ENCODE measurements at regions not wholly inside any gene's neighbourhood (a gene's known extent, or its start where the extent isn't known, plus 50 kb on each side); places are given as distances from the start of the nearest gene placed in this dataset.
A peak's percentile ranks its signal among the peaks of the same experiment; 100 is the strongest.

- Histone ChIP-seq H3K27ac (no peak overlapping the region), H3K27me3 (no peaks in the 10 kb centered on the region), H3K4me3 (no peak overlapping the region), H3K9me3 (peaks cover 0 to 8% (median 0%) of the 10 kb centered on the region in 3 donors), H3K4me1 (no peaks in the 10 kb centered on the region), H3K36me3 (no peaks in the 10 kb centered on the region)
- DNase-seq = no peak
- TF ChIP-seq CTCF (IDR thresholded peaks at IDR 0.05) = peak; percentile 70 to 88
- intact Hi-C loops (cut with DNase I; ENCODE audit: low total_unique reads) = loop anchor here (5.0 to 10.0 kb wide), 2 partner anchors 301 to 578 kb away; no protein-coding TSS in a partner anchor
These were observed 76.2 kb upstream of the PTPN3 start for GRCh38 chr9:109574061-109574882.

- H3K27me3 ChIP-seq = no peaks in the 10 kb centered on the region
- H3K36me3 ChIP-seq = no peaks in the 10 kb centered on the region
- no peaks in the 10 kb centered on the region for H3K4me1 ChIP-seq
- H3K9me3 ChIP-seq = no peaks in the 10 kb centered on the region
- DNase-seq = no peak
- no peak overlapping the region for H3K27ac ChIP-seq
- TF ChIP-seq CTCF (IDR thresholded peaks at IDR 0.05) = no peak
- no peak overlapping the region for H3K4me3 ChIP-seq
- intact Hi-C loops (cut with DNase I; ENCODE audit: low total_unique reads) = loop anchor here (5.0 to 10.0 kb wide), 2 partner anchors 246 to 298 kb away; no protein-coding TSS in a partner anchor
These were observed 78.7 kb upstream of the PTPN3 start for GRCh38 chr9:109576762-109577161.

- no peaks in the 10 kb centered on the region for H3K27me3 ChIP-seq
- intact Hi-C loops (cut with DNase I; ENCODE audit: low total_unique reads) = loop anchor here (5.0 to 10.0 kb wide), 2 partner anchors 243 to 295 kb away; no protein-coding TSS in a partner anchor
- no peak overlapping the region for H3K27ac ChIP-seq
- no peak for TF ChIP-seq CTCF (IDR thresholded peaks at IDR 0.05)
- no peak for DNase-seq
- H3K4me1 ChIP-seq = no peaks in the 10 kb centered on the region
- no peak overlapping the region for H3K4me3 ChIP-seq
- no peaks in the 10 kb centered on the region for H3K9me3 ChIP-seq
- no peaks in the 10 kb centered on the region for H3K36me3 ChIP-seq
These were observed 81.3 kb upstream of the PTPN3 start for GRCh38 chr9:109579191-109579948.

GRCh38 chr9:109582386-109582785 lies 84.3 kb upstream of the PTPN3 start:
- no peak overlapping the region for H3K4me3 ChIP-seq
- H3K4me1 ChIP-seq = no peaks in the 10 kb centered on the region
- TF ChIP-seq CTCF (IDR thresholded peaks at IDR 0.05) = no peak
- DNase-seq = no peak
- no peaks in the 10 kb centered on the region for H3K27me3 ChIP-seq
- H3K27ac ChIP-seq = no peak overlapping the region
- no peaks in the 10 kb centered on the region for H3K36me3 ChIP-seq
- H3K9me3 ChIP-seq = no peaks in the 10 kb centered on the region
- intact Hi-C loops (cut with DNase I; ENCODE audit: low total_unique reads) = no loop called here

- Histone ChIP-seq H3K27ac (no peak overlapping the region), H3K4me1 (peaks cover 0 to 8% (median 0%) of the 10 kb centered on the region in 4 donors), H3K27me3 (no peaks in the 10 kb centered on the region), H3K9me3 (no peaks in the 10 kb centered on the region), H3K4me3 (no peak overlapping the region), H3K36me3 (no peaks in the 10 kb centered on the region)
- no peak for TF ChIP-seq CTCF (IDR thresholded peaks at IDR 0.05)
- intact Hi-C loops (cut with DNase I; ENCODE audit: low total_unique reads) = no loop called here
- DNase-seq = no peak
These were observed 86.1 kb upstream of the PTPN3 start for GRCh38 chr9:109584205-109584604.
